SK-N-SH (cell line): ENCODE measurements at regions not wholly inside any gene's neighbourhood (a gene's known extent, or its start where the extent isn't known, plus 50 kb on each side); places are given as distances from the start of the nearest gene placed in this dataset.

Experiments
- CTCF ChIA-PET: fragments of 300-600, 350-600 bp; formaldehyde crosslinking; extraction: SDS; loops from one replicate; lab custom pipeline; 2021; lab: Yijun Ruan, JAX
- POLR2A ChIA-PET: fragments of 350-600 bp; sonication (Branson Sonifier 250); formaldehyde crosslinking; extraction: SDS; loops from one replicate; lab custom pipeline; 2020; ENCODE audit warnings: antibody characterized with exemption, inconsistent platforms; lab: Yijun Ruan, JAX
- DNase-seq: peaks from one replicate; pipeline ENCODE4 v3.0.0; 2012
- H2AFZ ChIP-seq: fragments of 200-600 bp; sonication (generic); 2 replicates; pipeline ENCODE4 v1.8.1; 2016; ENCODE audit warnings: antibody characterized with exemption, mild to moderate bottlenecking, low read depth
- H3F3A ChIP-seq: fragments of 200-600 bp; sonication (generic); replicated peaks from 2 replicates; pipeline ENCODE3; 2016; ENCODE audit warnings: antibody characterized with exemption, mild to moderate bottlenecking; ENCODE audit not compliant: insufficient read depth
- H3K27ac ChIP-seq, 2 experiments: fragments of 200-500 bp in 1 of 2; fragments of 200-600 bp in 1 of 2; sonication (Bioruptor generic) in 1 of 2; sonication (generic), shearing (Covaris generic) in 1 of 2; 2 replicates each; pipeline versions ENCODE4 v1.5.1 to v1.6.1; 2014 to 2016; ENCODE audit warnings: low read depth in 2 of 2, inconsistent platforms in 1 of 2, low read length in 1 of 2, mild to moderate bottlenecking in 1 of 2, mixed read lengths in 1 of 2
- H3K27me3 ChIP-seq: fragments of 200-600 bp; sonication (generic), shearing (Covaris generic); 2 replicates; pipeline ENCODE4 v1.6.1; 2016; ENCODE audit warnings: mixed run types; ENCODE audit not compliant: insufficient read depth
- H3K36me3 ChIP-seq, 2 experiments: fragments of 200-500 bp in 1 of 2; fragments of 200-600 bp in 1 of 2; sonication (Bioruptor generic) in 1 of 2; sonication (generic) in 1 of 2; replicated peaks in 1 of 2; 2 replicates each; pipeline versions ENCODE3 to v1.5.1; 2014 to 2016; ENCODE audit warnings: low read length in 1 of 2, mild to moderate bottlenecking in 1 of 2; ENCODE audit not compliant: insufficient read depth in 2 of 2, control insufficient read depth in 1 of 2
- H3K4me1 ChIP-seq, 2 experiments: fragments of 200-500 bp in 1 of 2; fragments of 200-600 bp in 1 of 2; sonication (Bioruptor generic) in 1 of 2; sonication (generic), shearing (Covaris generic) in 1 of 2; 2 replicates each; pipeline versions ENCODE4 v1.5.1 to v1.6.1; 2014 to 2016; ENCODE audit warnings: low read depth in 1 of 2, low read length in 1 of 2, mixed run types in 1 of 2; ENCODE audit not compliant: insufficient read depth in 2 of 2, control insufficient read depth in 1 of 2
- H3K4me2 ChIP-seq: fragments of 200-600 bp; sonication (generic), shearing (Covaris generic); 2 replicates; pipeline ENCODE4 v1.6.1; 2017; ENCODE audit warnings: mixed run types
- H3K4me3 ChIP-seq, 2 experiments: fragments of 200-500 bp in 1 of 2; fragments of 200-600 bp in 1 of 2; sonication (Bioruptor generic) in 1 of 2; sonication (generic), shearing (Covaris generic) in 1 of 2; 2 replicates each; pipeline versions ENCODE4 v1.5.1 to v1.8.1; 2014 to 2016; ENCODE audit warnings: low read depth in 2 of 2, inconsistent platforms in 1 of 2, low read length in 1 of 2, mild to moderate bottlenecking in 1 of 2, mixed read lengths in 1 of 2, moderate library complexity in 1 of 2
- H3K79me2 ChIP-seq: fragments of 200-600 bp; sonication (generic); 2 replicates; pipeline ENCODE4 v1.8.1; 2017; ENCODE audit warnings: mild to moderate bottlenecking; ENCODE audit not compliant: insufficient read depth
- H3K9ac ChIP-seq: fragments of 200-600 bp; sonication (generic); 2 replicates; pipeline ENCODE4 v1.6.1; 2017; ENCODE audit warnings: mixed run types
- H3K9me2 ChIP-seq: fragments of 200-600 bp; sonication (generic); 2 replicates; pipeline ENCODE4 v1.6.1; 2017; ENCODE audit warnings: mixed run types
- H3K9me3 ChIP-seq: fragments of 200-600 bp; sonication (generic); 2 replicates; pipeline ENCODE4 v1.6.1; 2017; ENCODE audit warnings: mixed run types, mild to moderate bottlenecking, moderate library complexity
- H4K20me1 ChIP-seq: fragments of 200-600 bp; sonication (generic); 2 replicates; pipeline ENCODE4 v1.6.1; 2017; ENCODE audit warnings: mild to moderate bottlenecking, mixed run types; ENCODE audit not compliant: insufficient read depth
- CHD2 ChIP-seq: fragments of 150-350 bp; IDR thresholded peaks from 2 replicates; pipeline ENCODE4 v1.6.1; 2018; ENCODE audit warnings: low read length; ENCODE audit not compliant: partially characterized antibody
- ELF1 ChIP-seq: IDR thresholded peaks from 2 replicates; pipeline ENCODE4 v1.4.0; 2012
- EP300 ChIP-seq, 2 experiments: IDR thresholded peaks; 2 replicates each; pipeline versions ENCODE4 v1.4.0 to v1.6.1; 2012; ENCODE audit warnings: borderline replicate concordance in 1 of 2, low read depth in 1 of 2, low read length in 1 of 2
- FOSL2 ChIP-seq: IDR thresholded peaks from 2 replicates; pipeline ENCODE4 v1.4.0; 2012; ENCODE audit warnings: low read depth, mild to moderate bottlenecking, moderate library complexity, borderline replicate concordance
- FOXJ3 ChIP-seq: sonication (generic); formaldehyde crosslinking; IDR thresholded peaks from 2 replicates; pipeline ENCODE4 v1.5.1; 2020; ENCODE audit warnings: mild to moderate bottlenecking, missing genetic modification reagents
- GABPA ChIP-seq: IDR thresholded peaks from 2 replicates; pipeline ENCODE4 v1.4.0; 2012; ENCODE audit warnings: low read depth, mild to moderate bottlenecking
- GATA2 ChIP-seq: sonication (generic); formaldehyde crosslinking; IDR thresholded peaks from 2 replicates; pipeline ENCODE4 v1.5.0; 2020; ENCODE audit warnings: mild to moderate bottlenecking, missing genetic modification reagents
- NFIC ChIP-seq: IDR thresholded peaks from 2 replicates; pipeline ENCODE4 v1.4.0; 2012; ENCODE audit warnings: borderline replicate concordance
- REST ChIP-seq: IDR thresholded peaks from 2 replicates; pipeline ENCODE4 v1.6.1; 2012; ENCODE audit warnings: mild to moderate bottlenecking, low read depth, low read length, moderate library complexity
- SIN3A ChIP-seq: IDR thresholded peaks from 2 replicates; pipeline ENCODE4 v1.6.1; 2012; ENCODE audit warnings: low read depth, mild to moderate bottlenecking, low read length, moderate library complexity, borderline replicate concordance
- TAF1 ChIP-seq: IDR thresholded peaks from 2 replicates; pipeline ENCODE4 v1.6.1; 2012; ENCODE audit warnings: low read depth, mild to moderate bottlenecking, low read length, moderate library complexity, borderline replicate concordance
- WGBS: methylation state at CpG from one replicate; pipeline ENCODE4 v1.1.6; 2017; ENCODE audit warnings: low lambda C conversion rate; 5-methylcytosine and 5-hydroxymethylcytosine counted together
- TF ChIP-seq, protein P1 (sequence below): fragments of 150-350 bp; IDR thresholded peaks from 2 replicates; pipeline ENCODE4 v1.6.1; 2017; ENCODE audit warnings: antibody characterized with exemption, low read length, low read depth, borderline replicate concordance
- TF ChIP-seq, protein P2 (sequence below): IDR thresholded peaks from 2 replicates; pipeline ENCODE4 v1.4.0; 2012; ENCODE audit warnings: low read depth
- TF ChIP-seq, protein P3 (sequence below): IDR thresholded peaks from 2 replicates; pipeline ENCODE4; 2012
- TF ChIP-seq, protein P4 (sequence below): IDR thresholded peaks from 2 replicates; pipeline ENCODE4 v1.4.0; 2012; ENCODE audit warnings: low read depth, borderline replicate concordance

DNA sequence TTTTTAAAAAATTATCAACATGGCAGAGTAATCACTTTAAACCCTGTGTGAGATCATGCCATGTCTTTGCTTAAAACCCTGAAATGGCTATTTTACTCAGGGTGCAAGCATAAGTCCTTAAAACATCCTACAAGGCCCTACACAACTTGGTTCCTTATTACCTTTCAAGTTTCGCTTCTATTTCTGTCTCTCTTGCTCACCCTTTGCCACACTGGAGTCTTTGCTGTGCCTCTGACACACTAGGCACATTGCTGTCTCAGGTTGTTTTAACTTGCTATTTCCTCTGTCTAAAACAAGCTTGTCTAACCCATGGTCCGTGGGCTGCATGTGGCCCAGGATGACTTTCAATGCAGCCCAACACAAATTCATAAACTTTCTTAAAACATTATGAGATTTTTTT is 55.6 kb downstream of the KIAA0408 start:
- Histone ChIP-seq H3K9me2 (no peaks in the 10 kb centered on the region), H4K20me1 (no peaks in the 10 kb centered on the region), H3K9me3 (no peaks in the 10 kb centered on the region), H2AFZ (no peak overlapping the region), H3K27ac (no peak overlapping the region), H3K79me2 (no peaks in the 10 kb centered on the region), H3K36me3 (no peaks in the 10 kb centered on the region), H3K9ac (no peak overlapping the region), H3K4me1 (no peaks in the 10 kb centered on the region), H3K4me3 (no peak overlapping the region), H3F3A (no peaks in the 10 kb centered on the region), H3K27me3 (no peaks in the 10 kb centered on the region), H3K4me2 (no peak overlapping the region)
- ChIA-PET POLR2A (no interaction called here), CTCF (no interaction called here)
- TF ChIP-seq, protein P1, sequence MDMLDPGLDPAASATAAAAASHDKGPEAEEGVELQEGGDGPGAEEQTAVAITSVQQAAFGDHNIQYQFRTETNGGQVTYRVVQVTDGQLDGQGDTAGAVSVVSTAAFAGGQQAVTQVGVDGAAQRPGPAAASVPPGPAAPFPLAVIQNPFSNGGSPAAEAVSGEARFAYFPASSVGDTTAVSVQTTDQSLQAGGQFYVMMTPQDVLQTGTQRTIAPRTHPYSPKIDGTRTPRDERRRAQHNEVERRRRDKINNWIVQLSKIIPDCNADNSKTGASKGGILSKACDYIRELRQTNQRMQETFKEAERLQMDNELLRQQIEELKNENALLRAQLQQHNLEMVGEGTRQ = no peak
- TF ChIP-seq SIN3A (no peak), REST (no peak), NFIC (no peak), GABPA (no peak)
- WGBS = 84% methylated on average over 2 of the region's 2 CpGs
- DNase-seq = no peak

GRCh38 chr6:127402890-127403617 is 56.1 kb downstream of the KIAA0408 start:
- no peaks in the 10 kb centered on the region for H3K9me2 ChIP-seq
- DNase-seq = no peak
- 86% methylated on average over 4 of the region's 4 CpGs for WGBS
- H3K9me3 ChIP-seq = no peaks in the 10 kb centered on the region
- H2AFZ ChIP-seq = no peak overlapping the region
- no peaks in the 10 kb centered on the region for H3K27me3 ChIP-seq
- H3K36me3 ChIP-seq = no peaks in the 10 kb centered on the region
- no peaks in the 10 kb centered on the region for H3K4me1 ChIP-seq
- H3K9ac ChIP-seq = no peak overlapping the region
- CTCF ChIA-PET = no interaction called here
- TF ChIP-seq FOSL2 (no peak), GATA2 (CRISPR knock-in tag) (no peak), FOXJ3 (CRISPR knock-in tag) (no peak), EP300 (IDR thresholded peaks at IDR 0.05; ENCODE audit: borderline replicate concordance in 1 of 2, low read depth in 1 of 2, low read length in 1 of 2) (no peak), CHD2 (no peak), ELF1 (no peak), TAF1 (no peak)
- TF ChIP-seq, protein P2, sequence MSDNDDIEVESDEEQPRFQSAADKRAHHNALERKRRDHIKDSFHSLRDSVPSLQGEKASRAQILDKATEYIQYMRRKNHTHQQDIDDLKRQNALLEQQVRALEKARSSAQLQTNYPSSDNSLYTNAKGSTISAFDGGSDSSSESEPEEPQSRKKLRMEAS = no peak
- TF ChIP-seq, protein P3, sequence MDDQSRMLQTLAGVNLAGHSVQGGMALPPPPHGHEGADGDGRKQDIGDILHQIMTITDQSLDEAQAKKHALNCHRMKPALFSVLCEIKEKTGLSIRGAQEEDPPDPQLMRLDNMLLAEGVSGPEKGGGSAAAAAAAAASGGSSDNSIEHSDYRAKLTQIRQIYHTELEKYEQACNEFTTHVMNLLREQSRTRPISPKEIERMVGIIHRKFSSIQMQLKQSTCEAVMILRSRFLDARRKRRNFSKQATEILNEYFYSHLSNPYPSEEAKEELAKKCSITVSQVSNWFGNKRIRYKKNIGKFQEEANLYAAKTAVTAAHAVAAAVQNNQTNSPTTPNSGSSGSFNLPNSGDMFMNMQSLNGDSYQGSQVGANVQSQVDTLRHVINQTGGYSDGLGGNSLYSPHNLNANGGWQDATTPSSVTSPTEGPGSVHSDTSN = no peak
- TF ChIP-seq, protein P4, sequence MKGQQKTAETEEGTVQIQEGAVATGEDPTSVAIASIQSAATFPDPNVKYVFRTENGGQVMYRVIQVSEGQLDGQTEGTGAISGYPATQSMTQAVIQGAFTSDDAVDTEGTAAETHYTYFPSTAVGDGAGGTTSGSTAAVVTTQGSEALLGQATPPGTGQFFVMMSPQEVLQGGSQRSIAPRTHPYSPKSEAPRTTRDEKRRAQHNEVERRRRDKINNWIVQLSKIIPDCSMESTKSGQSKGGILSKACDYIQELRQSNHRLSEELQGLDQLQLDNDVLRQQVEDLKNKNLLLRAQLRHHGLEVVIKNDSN = no peak
- TF ChIP-seq, protein P1 = no peak
- H3K4me2 ChIP-seq = no peak overlapping the region
- no peak overlapping the region for H3K27ac ChIP-seq
- H4K20me1 ChIP-seq = no peaks in the 10 kb centered on the region
- H3F3A ChIP-seq = no peaks in the 10 kb centered on the region
- POLR2A ChIA-PET = no interaction called here
- H3K79me2 ChIP-seq = no peaks in the 10 kb centered on the region
- no peak overlapping the region for H3K4me3 ChIP-seq
